Fibroblast of mammary gland (primary cell): ENCODE measurements at regions not wholly inside any gene's neighbourhood (a gene's known extent, or its start where the extent isn't known, plus 50 kb on each side); places are given as distances from the start of the nearest gene placed in this dataset.
A peak's percentile ranks its signal among the peaks of the same experiment; 100 is the strongest.
"Not testable (repeated sequence)": the region's sequence is repeated elsewhere in the genome, so short reads cannot be mapped to it uniquely, and the experiment has no call there.

Experiments
- DNase-seq: peaks from one replicate; pipeline ENCODE4 v3.0.0-alpha.2; 2010; ENCODE audit warnings: low read depth
- H3K4me3 ChIP-seq: 2 replicates; pipeline ENCODE4 v1.5.1; 2011; ENCODE audit warnings: low read depth, mild to moderate bottlenecking, low read length, moderate library complexity; ENCODE audit not compliant: control insufficient read depth
- CTCF ChIP-seq: conservative IDR thresholded peaks from 2 replicates; pipeline ENCODE4 v1.5.1; 2011; ENCODE audit warnings: low read depth, low read length, inconsistent platforms; ENCODE audit not compliant: control insufficient read depth, insufficient read depth

DNA sequence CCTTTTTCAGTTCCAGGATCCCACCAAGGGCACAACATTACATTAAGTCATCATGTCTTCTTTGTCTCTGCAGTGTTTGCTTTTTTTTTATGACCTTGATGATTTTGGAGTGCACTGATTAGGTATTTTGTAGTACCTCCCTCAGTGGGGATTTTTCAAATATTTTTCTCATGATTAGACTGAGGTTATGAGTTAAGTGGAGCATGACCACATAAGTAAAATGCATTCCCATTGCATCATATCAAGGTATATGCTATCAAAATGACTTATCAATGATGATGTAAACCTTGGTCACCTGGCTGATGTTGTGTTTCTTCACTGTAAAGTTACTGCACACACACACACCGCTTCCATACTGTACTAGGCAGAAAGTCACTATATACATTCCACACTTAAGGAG is 96.7 kb upstream of the TRPC4 start:
- no peak for TF ChIP-seq CTCF
- DNase-seq: no peak
- no peak overlapping the region for H3K4me3 ChIP-seq

GRCh38 chr13:37960427-37960826 is 90.9 kb upstream of the TRPC4 start:
- H3K4me3 ChIP-seq: no peak overlapping the region
- peak; percentile 33 for TF ChIP-seq CTCF
- no peak for DNase-seq

GRCh38 chr13:37959284-37959683 is 89.7 kb upstream of the TRPC4 start:
- no peak for TF ChIP-seq CTCF
- DNase-seq: no peak
- no peak overlapping the region for H3K4me3 ChIP-seq

DNA sequence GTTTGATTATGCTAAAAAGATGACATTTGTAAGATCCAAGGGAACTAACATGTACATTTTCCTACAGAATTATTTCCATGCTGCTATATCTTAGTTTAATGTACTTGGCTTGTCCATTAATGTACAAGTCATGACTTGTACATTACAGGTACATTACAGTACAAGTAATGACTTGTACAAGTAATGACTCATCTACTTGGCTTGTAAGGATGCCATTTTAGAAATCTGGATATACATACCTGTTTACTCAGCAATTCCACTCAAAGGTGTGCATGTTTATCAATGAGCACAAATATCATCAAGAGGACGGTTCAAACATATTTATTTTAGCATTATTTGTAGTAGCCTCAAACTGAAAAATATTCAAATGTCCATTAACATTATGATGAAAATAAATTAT is 87.0 kb upstream of the TRPC4 start:
- DNase-seq: no peak
- H3K4me3 ChIP-seq: no peak overlapping the region
- TF ChIP-seq CTCF: no peak

DNA sequence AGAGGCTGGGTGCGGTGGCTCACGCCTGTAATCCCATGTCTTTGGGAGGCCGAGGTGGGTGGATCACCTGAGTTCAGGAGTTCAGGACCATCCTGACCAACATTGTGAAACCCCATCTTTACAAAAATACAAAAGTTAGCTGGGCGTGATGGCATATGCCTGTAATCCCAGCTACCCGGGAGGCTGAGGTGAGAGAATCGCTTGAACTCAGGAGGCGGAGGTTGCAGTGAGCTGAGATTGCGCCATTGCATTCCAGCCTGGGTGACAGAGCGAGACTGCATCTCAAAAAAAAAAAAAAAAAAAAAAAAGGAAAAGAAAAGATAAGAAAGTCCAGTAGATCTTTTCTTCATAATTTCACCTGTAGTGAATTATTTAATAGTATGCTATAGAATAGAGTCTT is 85.0 kb upstream of the TRPC4 start:
- H3K4me3 ChIP-seq, DNase-seq: not testable (repeated sequence)

GRCh38 chr13:37954191-37954590 is 84.6 kb upstream of the TRPC4 start:
- H3K4me3 ChIP-seq: no peak overlapping the region
- DNase-seq: no peak
- no peak for TF ChIP-seq CTCF

GRCh38 chr13:37953696-37954095 is 84.1 kb upstream of the TRPC4 start:
- TF ChIP-seq CTCF: no peak
- no peak for DNase-seq
- no peak overlapping the region for H3K4me3 ChIP-seq

DNA sequence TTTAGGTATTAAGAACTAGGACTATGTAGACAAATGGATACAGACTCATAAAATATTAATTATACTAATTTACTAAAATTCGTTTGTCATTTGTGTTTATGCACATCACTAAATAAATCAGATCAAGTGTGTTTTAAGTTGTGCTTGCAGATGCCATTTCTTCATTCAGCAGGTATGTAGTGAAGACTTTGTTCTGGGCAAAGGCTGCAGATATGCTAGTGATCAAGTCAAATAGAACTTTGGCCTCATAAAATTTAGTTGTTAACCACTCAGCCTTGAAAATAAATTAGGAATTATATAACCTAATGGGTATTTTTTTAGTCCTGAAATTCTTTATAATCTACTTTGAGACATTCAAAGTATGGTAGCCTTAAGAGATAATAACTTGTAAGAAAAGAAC is 80.4 kb upstream of the TRPC4 start:
- no peak for DNase-seq
- H3K4me3 ChIP-seq: no peak overlapping the region
- no peak for TF ChIP-seq CTCF
